DND-41 (cell line): ENCODE measurements at regions not wholly inside any gene's neighbourhood (a gene's known extent, or its start where the extent isn't known, plus 50 kb on each side); places are given as distances from the start of the nearest gene placed in this dataset.

Experiments
- ATAC-seq: fragments of 200-7000 bp; cut with Tn5 transposase; 3 replicates; pipeline ENCODE4 v1.9.1; 2021; ENCODE audit warnings: low read depth; ENCODE audit not compliant: insufficient read depth
- DNase-seq: peaks from one replicate; pipeline ENCODE4 v3.0.0-alpha.2; 2020
- H2AFZ ChIP-seq: 2 replicates; pipeline ENCODE4 v1.6.0; 2012; ENCODE audit warnings: low read depth, low read length
- H3K27ac ChIP-seq: 2 replicates; pipeline ENCODE4 v1.5.1; 2012; ENCODE audit warnings: low read length, inconsistent platforms
- H3K27me3 ChIP-seq: fragments of 200-600 bp; sonication (generic); 2 replicates; pipeline ENCODE4 v1.6.0; 2012; ENCODE audit warnings: low read length, mild to moderate bottlenecking, inconsistent platforms; ENCODE audit not compliant: insufficient read depth, poor library complexity
- H3K36me3 ChIP-seq: 2 replicates; pipeline ENCODE4 v1.5.1; 2012; ENCODE audit warnings: low read length, inconsistent platforms; ENCODE audit not compliant: insufficient read depth
- H3K4me1 ChIP-seq: 2 replicates; pipeline ENCODE4 v1.5.1; 2012; ENCODE audit warnings: mild to moderate bottlenecking, low read length; ENCODE audit not compliant: insufficient read depth
- H3K4me2 ChIP-seq: 2 replicates; pipeline ENCODE4 v1.6.0; 2012; ENCODE audit warnings: mild to moderate bottlenecking, moderate library complexity, low read length, inconsistent platforms; ENCODE audit not compliant: insufficient read depth
- H3K4me3 ChIP-seq, 2 experiments: fragments of 200-600 bp in 1 of 2; shearing (Covaris generic) in 1 of 2; 2 replicates each; pipeline ENCODE4 v1.5.1; 2012 to 2016; ENCODE audit warnings: inconsistent platforms in 2 of 2, low read length in 2 of 2, mild to moderate bottlenecking in 2 of 2, low read depth in 1 of 2, moderate library complexity in 1 of 2
- H3K79me2 ChIP-seq: 2 replicates; pipeline ENCODE4 v1.6.0; 2012; ENCODE audit warnings: low read length, inconsistent platforms; ENCODE audit not compliant: insufficient read depth
- H3K9ac ChIP-seq: 2 replicates; pipeline ENCODE4 v1.6.0; 2012; ENCODE audit warnings: low read depth, mild to moderate bottlenecking, inconsistent platforms, low read length, moderate library complexity
- H3K9me3 ChIP-seq: 2 replicates; pipeline ENCODE4 v1.5.1; 2012; ENCODE audit warnings: low read length, moderate library complexity, mild to moderate bottlenecking, inconsistent platforms; ENCODE audit not compliant: insufficient read depth, severe bottlenecking
- H4K20me1 ChIP-seq: 2 replicates; pipeline ENCODE4 v1.6.0; 2012; ENCODE audit warnings: low read length; ENCODE audit not compliant: insufficient read depth
- CTCF ChIP-seq: IDR thresholded peaks from 2 replicates; pipeline ENCODE4 v1.5.1; 2012; ENCODE audit warnings: borderline replicate concordance, low read length, moderate library complexity, mild to moderate bottlenecking; ENCODE audit not compliant: poor library complexity, severe bottlenecking; ENCODE audit errors: extremely low read depth
- EZH2 ChIP-seq: IDR thresholded peaks from 3 replicates; pipeline ENCODE4 v1.6.1; 2012; ENCODE audit warnings: borderline replicate concordance, low read depth, mild to moderate bottlenecking, moderate library complexity, low read length, inconsistent platforms; ENCODE audit not compliant: severe bottlenecking

GRCh38 chr18:43484710-43485109 is 207.4 kb upstream of the SYT4 start:
- H3K4me1 ChIP-seq: no peaks in the 10 kb centered on the region
- no peak overlapping the region for H3K27ac ChIP-seq
- no peak overlapping the region for H3K4me3 ChIP-seq
- H3K79me2 ChIP-seq: no peaks in the 10 kb centered on the region
- H3K9me3 ChIP-seq: peaks cover 26% of the 10 kb centered on the region
- H3K36me3 ChIP-seq: no peaks in the 10 kb centered on the region
- no peak for TF ChIP-seq EZH2
- no peak for TF ChIP-seq CTCF
- ATAC-seq (no peak), DNase-seq (no peak)
- H2AFZ ChIP-seq: no peak overlapping the region
- H4K20me1 ChIP-seq: no peaks in the 10 kb centered on the region
- H3K4me2 ChIP-seq: no peak overlapping the region
- no peaks in the 10 kb centered on the region for H3K27me3 ChIP-seq
- no peak overlapping the region for H3K9ac ChIP-seq

DNA sequence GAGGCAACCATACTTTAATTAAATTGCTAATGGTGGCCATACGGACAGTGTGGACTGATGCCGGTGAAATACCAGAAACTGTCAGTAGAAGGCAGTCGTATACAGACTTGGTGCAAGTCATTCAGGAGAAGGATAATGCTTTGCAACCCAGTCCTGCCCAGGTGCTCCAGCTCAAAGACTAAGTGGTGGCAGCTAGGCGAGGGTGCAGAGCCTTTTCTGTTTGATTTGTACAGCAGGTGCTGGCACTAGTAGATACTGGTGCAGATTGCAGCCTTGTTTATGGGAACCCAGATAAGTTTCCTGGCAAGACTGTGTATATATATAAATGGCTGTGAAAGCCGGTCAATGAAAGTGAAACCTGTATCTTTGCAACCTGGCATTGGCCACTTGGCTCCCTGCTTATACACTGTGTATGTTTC is 208.3 kb upstream of the SYT4 start:
- Histone ChIP-seq H2AFZ (no peak overlapping the region), H3K36me3 (no peaks in the 10 kb centered on the region), H3K79me2 (no peaks in the 10 kb centered on the region), H3K4me3 (no peak overlapping the region), H3K9me3 (peaks cover 26% of the 10 kb centered on the region), H3K4me2 (no peak overlapping the region), H3K27ac (no peak overlapping the region), H4K20me1 (no peaks in the 10 kb centered on the region), H3K4me1 (no peaks in the 10 kb centered on the region), H3K27me3 (no peaks in the 10 kb centered on the region), H3K9ac (no peak overlapping the region)
- no peak for DNase-seq
- TF ChIP-seq CTCF: no peak
- TF ChIP-seq EZH2: no peak
- ATAC-seq: no peak

- DNase-seq (peak; percentile 43), ATAC-seq (no peak)
- Histone ChIP-seq H3K4me3 (no peak overlapping the region), H3K27ac (no peak overlapping the region), H3K27me3 (no peaks in the 10 kb centered on the region), H3K4me2 (no peak overlapping the region), H4K20me1 (no peaks in the 10 kb centered on the region), H2AFZ (no peak overlapping the region), H3K9me3 (peaks cover 26% of the 10 kb centered on the region), H3K4me1 (no peaks in the 10 kb centered on the region), H3K79me2 (no peaks in the 10 kb centered on the region), H3K9ac (no peak overlapping the region), H3K36me3 (no peaks in the 10 kb centered on the region)
- TF ChIP-seq CTCF (no peak), EZH2 (no peak)
Observed at GRCh38 chr18:43486462-43486861, 209.2 kb upstream of the SYT4 start.

- ATAC-seq: no peak
- no peak overlapping the region for H3K4me3 ChIP-seq
- no peaks in the 10 kb centered on the region for H3K36me3 ChIP-seq
- H3K27me3 ChIP-seq: no peaks in the 10 kb centered on the region
- no peak overlapping the region for H2AFZ ChIP-seq
- TF ChIP-seq EZH2 (no peak), CTCF (no peak)
- H3K9me3 ChIP-seq: peaks cover 3% of the 10 kb centered on the region
- no peak overlapping the region for H3K4me2 ChIP-seq
- DNase-seq: no peak
- no peaks in the 10 kb centered on the region for H4K20me1 ChIP-seq
- no peaks in the 10 kb centered on the region for H3K4me1 ChIP-seq
- H3K9ac ChIP-seq: no peak overlapping the region
- no peak overlapping the region for H3K27ac ChIP-seq
- no peaks in the 10 kb centered on the region for H3K79me2 ChIP-seq
Observed at GRCh38 chr18:43501099-43501498, 223.8 kb upstream of the SYT4 start.
